HG02973 (cell line): ENCODE measurements at regions not wholly inside any gene's neighbourhood (a gene's known extent, or its start where the extent isn't known, plus 50 kb on each side); places are given as distances from the start of the nearest gene placed in this dataset.
"Not testable (repeated sequence)": the region's sequence is repeated elsewhere in the genome, so short reads cannot be mapped to it uniquely, and the experiment has no call there.

Experiments used
- ATAC-seq: cut with Tn5 transposase; IDR thresholded peaks from one replicate; pipeline ENCODE4 v1.9.1; 2021; ENCODE audit warnings: moderate library complexity; ENCODE audit not compliant: unreplicated experiment

GRCh38 chrX:120753413-120754251 lies 122.0 kb downstream of the CT47B1 start:
- ATAC-seq: no peak

GRCh38 chrX:120752431-120753082 lies 122.7 kb upstream of the C1GALT1C1 start:
- no peak for ATAC-seq

- ATAC-seq: no peak
Measured at GRCh38 chrX:120751683-120752082, 121.8 kb upstream of the C1GALT1C1 start.

- ATAC-seq: no peak
Measured at GRCh38 chrX:120750381-120750780, 120.5 kb upstream of the C1GALT1C1 start.

GRCh38 chrX:120749141-120749846 lies 119.4 kb upstream of the C1GALT1C1 start:
- ATAC-seq: peak; percentile 62

GRCh38 chrX:120746153-120746552 lies 116.3 kb upstream of the C1GALT1C1 start:
- no peak for ATAC-seq

GRCh38 chrX:120742946-120743665 lies 113.3 kb upstream of the C1GALT1C1 start:
- no peak for ATAC-seq

GRCh38 chrX:120741452-120741851 lies 111.6 kb upstream of the C1GALT1C1 start:
- ATAC-seq: no peak

GRCh38 chrX:120740072-120740471 lies 110.2 kb upstream of the C1GALT1C1 start:
- no peak for ATAC-seq

GRCh38 chrX:120739300-120739699 lies 109.4 kb upstream of the C1GALT1C1 start:
- ATAC-seq: no peak

- ATAC-seq: no peak
Measured at GRCh38 chrX:120736989-120737388, 107.1 kb upstream of the C1GALT1C1 start.

- ATAC-seq: no peak
Measured at GRCh38 chrX:120735966-120736365, 106.1 kb upstream of the C1GALT1C1 start.

GRCh38 chrX:120732879-120733278 lies 103.0 kb upstream of the C1GALT1C1 start:
- ATAC-seq: no peak

GRCh38 chrX:120732461-120732860 lies 102.6 kb upstream of the C1GALT1C1 start:
- ATAC-seq: no peak

- no peak for ATAC-seq
Measured at GRCh38 chrX:120731386-120731785, 101.5 kb upstream of the C1GALT1C1 start.

- ATAC-seq: not testable (repeated sequence)
Measured at GRCh38 chrX:120729506-120730255, 99.8 kb upstream of the C1GALT1C1 start.

- no peak for ATAC-seq
Measured at GRCh38 chrX:120727911-120728310, 98.1 kb upstream of the C1GALT1C1 start.

GRCh38 chrX:120727452-120727851 lies 97.6 kb upstream of the C1GALT1C1 start:
- no peak for ATAC-seq

GRCh38 chrX:120726294-120726693 lies 96.4 kb upstream of the C1GALT1C1 start:
- peak; percentile 97 for ATAC-seq

GRCh38 chrX:120725874-120726273 lies 96.0 kb upstream of the C1GALT1C1 start:
- ATAC-seq: no peak
